NCI-H510A treated with DMSO at 0.1 percent for 48 hours (cell line): ENCODE measurements at regions not wholly inside any gene's neighbourhood (a gene's known extent, or its start where the extent isn't known, plus 50 kb on each side); places are given as distances from the start of the nearest gene placed in this dataset.

Experiments
- DNase-seq: peaks from one replicate; lab custom pipeline; 2025; lab: John Stamatoyannopoulos, UW

DNA sequence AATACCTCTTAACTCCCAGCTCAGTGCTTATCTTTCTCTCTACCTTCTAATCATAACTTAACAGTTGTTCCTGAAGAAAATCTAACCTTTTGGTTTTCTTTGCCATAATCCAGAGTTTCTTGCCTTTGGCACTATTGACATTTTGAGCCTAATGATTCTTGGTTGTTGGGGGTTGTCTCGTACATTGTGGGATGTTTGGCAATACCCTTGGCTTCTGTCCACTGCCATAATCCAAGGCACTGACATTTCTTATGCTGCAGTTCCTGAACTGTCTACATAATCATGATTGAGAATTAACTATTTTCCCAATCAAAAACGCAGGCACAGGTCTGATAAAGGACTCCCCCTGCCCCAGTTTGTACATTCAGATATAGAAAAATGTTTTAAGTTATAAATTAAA is 203.2 kb upstream of the MEX3C start:
- no peak for DNase-seq

DNA sequence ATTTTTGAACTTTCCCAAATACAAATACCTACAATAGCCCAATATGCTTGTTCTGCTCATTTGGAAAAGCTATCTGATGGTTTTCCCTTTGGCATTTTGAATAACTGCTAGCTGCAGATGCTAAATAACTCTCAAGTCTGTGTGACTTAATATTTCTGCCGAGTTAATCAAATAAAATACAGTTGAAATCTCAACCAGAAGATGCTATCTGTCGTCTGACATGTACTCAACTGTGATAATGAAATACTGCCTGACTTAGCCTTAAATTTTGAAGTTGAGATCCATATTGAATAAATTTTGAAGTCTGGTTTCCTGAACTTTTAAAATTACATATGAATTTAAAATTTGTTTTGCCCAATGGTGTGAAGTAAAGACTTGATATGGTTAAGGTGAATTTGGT is 204.4 kb upstream of the MEX3C start:
- no peak for DNase-seq

DNA sequence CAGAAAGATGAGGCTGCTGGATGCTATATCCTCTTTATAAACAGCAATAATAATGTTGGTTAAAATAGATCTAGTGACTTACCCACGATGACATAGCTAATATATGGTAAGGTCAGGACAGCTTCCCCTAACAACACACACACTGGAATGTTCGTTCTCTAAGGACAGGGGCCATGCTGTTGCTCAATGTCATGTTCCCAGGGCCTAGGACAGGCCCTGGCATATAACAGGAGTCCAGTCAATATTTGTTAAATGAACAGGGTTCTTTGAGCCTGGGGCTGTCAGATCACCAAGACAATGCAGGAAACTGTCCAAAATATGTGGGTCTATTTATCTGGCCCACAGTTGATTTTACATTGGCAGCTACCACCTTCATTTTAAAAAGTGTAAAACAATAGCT is 207.1 kb upstream of the MEX3C start:
- no peak for DNase-seq

DNA sequence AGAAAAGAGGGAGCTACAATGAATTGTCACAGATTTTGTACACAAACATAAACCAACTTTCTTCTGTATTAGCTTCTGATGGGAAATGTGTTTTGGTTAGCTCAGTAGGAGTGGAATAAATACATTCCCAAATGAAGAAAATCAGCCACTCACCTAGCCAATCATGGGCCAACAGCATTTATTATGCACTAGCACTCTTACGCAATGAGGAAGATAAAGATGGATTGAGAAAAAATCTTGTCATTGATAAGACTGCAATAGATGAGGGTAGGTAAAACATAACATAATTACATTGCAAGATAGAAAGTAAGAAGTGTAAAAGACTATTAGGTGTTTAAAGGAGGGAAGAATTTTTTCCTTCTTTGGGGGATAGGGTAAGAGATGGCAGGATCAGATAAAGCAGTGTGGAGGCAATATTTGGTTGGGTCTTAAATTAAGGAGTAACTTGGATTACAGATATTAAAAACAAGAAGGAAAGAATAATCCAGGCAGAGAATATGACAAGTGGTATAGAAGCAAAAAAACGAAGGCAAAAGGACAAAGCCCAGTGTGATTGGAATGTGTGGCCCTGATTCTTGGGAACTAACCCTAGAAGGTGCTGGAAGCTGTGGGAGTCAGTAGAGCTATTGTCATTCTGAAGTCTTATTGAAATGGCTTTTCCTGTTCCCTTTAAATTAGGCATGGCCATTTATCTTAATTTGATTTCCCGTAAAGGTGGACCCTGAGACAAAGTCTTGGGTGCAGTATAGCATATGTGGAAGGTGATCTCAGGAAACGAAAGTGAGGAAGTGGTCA is 208.4 kb upstream of the MEX3C start:
- no peak for DNase-seq

DNA sequence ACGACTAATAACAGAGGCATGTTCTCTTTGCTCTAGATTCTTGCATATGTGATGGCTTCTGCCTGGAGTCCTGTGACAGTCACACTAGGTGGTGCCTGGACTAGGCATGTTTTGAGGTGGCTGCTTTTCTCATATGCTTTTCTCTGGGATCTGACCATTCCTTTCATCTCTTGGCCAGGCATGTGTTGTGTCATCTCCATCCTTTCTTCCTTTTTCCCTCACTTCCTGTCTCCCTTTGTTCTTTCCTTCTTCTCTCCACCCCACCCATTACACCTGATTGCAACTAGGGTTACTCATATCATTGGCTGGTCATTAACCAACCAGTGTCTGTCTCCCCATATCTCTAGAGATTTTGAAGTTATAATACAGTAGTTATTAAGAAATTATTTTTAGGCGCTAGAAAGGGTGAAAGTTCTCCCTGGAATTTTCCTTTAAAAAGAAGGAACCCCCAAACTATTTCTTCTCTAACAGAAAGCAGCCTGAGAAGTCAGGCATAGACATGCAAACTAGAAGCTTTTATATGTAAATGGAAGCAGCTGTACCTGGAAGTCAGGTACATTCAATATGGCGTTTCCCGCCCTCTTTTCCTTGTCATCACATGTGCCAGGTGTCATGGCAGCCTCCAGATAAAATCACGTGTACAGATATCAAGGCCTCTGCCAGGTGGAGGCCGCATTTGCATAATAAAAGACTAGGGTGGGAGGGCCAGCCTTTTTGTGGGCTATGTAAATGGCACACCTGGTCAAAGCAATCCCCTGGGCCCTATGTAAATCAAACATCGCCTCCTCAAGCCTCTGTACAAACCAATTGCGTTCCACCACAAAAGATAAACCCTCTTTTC is 220.4 kb upstream of the MEX3C start:
- DNase-seq, result no peak

DNA sequence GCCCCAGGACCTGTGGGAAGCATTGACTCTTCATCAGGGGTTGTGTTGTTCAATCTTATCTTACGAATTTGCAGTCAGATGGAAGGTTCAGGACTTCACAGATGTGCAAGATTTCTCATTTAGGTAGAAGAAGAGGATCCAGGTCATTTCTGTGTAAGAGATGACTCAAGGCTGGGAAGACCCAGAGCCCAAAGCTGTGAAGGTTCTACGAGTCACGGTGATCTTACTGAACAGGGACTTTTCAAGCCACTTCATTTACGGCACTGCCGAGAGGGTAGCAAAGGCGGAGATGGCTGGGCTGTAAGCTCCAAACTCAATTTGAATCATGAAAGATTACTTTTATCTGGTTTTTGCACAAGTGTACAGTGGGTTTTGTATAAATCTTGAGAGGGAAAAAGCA is 228.0 kb upstream of the MEX3C start:
- no peak for DNase-seq

DNA sequence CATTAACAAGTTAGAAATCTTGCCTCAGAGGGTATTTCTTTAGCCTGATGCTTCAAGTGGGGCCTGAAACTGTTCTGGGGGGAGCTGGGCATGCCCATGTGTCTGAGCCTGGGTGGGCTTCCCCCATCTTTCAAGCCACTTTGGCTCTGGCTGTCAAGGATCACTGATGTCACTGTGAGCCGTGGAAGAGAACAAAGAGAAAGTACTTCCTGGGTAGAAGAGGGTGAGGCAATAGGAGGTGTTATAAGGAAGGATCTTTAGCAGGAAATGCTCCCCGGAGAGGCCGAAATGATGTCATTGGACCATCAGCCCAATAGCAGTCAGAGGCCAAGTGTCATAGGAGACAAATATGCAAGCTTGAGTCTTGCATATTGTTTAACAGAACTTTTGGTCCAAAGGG is 228.4 kb upstream of the MEX3C start:
- no peak for DNase-seq

DNA sequence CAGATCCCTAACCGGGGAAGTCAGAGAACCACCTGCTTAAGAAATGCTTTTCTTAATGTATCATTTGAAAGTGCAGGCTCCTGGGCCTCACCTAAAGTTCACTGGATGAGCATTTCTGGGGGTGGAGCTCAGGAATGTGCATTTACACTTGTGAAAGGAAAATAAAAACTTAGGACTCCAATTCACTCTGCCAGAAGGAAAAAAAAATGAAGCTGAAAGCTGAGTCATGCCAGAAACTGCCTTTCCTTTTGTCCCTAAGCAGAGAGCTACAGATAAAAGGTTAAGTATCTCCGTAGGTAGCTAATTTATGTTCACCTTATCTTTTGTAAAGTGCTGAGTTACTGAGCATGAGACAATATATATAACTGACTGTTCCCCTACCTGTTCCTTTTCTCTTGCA is 229.5 kb upstream of the MEX3C start:
- DNase-seq, result no peak

DNA sequence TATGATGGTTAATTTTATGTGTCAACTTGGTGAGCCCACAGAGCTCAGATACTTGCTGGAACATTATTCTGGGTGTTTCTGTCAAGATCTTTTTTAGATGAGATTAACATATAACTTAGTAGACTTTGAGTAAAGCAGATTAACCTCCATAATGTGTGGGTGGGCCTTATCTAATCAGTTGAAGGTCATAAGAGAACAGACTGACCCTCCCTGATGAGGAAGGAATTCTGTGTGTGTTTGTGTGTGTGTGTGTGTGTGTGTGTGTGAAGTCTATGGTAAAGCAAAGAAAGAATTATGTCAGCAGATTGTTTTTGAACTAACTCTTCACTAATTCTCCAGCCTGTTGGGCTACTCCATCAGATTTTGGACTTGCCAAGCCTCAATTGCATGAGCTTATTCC is 232.2 kb upstream of the MEX3C start:
- DNase-seq, result no peak

DNA sequence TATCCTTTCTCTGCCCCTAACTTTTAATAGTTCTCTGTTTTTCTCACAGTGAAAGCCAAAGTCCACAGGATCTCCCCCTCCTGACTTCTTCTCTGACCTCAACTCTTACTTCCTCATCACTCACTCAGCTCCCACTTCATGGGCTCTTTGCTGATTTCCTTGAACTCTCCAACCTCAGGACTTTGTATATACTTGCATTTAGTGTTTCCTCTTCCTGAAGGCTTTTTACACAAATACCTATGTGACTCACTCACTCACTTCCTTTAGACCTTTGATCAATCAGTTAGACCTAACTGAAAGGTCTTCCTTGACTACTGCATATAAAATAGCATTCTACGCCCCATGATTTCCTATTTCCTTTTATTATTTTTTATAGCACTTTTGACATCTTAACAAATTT is 233.1 kb upstream of the MEX3C start:
- DNase-seq, result no peak

DNA sequence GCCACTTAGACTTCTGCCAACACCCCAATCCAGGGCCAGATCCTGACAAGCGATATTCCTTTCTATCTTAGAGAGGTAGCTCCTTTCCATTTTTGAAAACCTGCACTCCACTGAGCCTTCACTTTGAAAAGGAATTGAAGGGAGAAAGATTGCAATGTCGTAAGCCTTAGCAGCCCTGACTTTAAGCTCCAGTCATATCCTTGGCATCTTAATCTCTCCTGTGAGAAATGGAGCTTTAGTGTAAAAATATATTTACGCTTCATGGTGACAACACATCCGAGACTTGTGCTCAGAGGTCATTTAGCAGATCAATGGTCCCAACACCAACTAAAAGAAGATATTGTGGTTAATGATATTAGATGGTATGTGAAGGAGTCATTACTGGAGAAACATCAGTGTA is 235.8 kb upstream of the MEX3C start:
- DNase-seq, result no peak

DNA sequence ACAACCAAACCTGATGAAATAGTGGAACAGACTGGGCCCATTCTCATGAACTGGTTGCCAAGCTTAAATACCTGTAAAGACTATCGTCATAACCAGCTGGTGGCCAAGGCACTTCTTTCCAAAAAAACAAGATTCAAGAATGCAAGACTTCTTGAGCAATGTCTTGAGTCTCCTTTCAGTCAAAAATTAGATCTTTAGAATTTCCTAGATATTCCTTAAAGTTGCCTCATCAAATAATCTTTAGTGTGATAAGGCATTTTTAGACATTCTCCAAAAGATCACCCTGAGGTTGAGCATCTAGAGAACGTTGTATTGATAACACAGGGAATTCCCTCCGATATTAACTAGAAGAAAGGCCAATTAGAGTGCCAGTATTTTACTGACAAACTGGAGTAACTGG is 236.4 kb upstream of the MEX3C start:
- DNase-seq, result no peak

DNA sequence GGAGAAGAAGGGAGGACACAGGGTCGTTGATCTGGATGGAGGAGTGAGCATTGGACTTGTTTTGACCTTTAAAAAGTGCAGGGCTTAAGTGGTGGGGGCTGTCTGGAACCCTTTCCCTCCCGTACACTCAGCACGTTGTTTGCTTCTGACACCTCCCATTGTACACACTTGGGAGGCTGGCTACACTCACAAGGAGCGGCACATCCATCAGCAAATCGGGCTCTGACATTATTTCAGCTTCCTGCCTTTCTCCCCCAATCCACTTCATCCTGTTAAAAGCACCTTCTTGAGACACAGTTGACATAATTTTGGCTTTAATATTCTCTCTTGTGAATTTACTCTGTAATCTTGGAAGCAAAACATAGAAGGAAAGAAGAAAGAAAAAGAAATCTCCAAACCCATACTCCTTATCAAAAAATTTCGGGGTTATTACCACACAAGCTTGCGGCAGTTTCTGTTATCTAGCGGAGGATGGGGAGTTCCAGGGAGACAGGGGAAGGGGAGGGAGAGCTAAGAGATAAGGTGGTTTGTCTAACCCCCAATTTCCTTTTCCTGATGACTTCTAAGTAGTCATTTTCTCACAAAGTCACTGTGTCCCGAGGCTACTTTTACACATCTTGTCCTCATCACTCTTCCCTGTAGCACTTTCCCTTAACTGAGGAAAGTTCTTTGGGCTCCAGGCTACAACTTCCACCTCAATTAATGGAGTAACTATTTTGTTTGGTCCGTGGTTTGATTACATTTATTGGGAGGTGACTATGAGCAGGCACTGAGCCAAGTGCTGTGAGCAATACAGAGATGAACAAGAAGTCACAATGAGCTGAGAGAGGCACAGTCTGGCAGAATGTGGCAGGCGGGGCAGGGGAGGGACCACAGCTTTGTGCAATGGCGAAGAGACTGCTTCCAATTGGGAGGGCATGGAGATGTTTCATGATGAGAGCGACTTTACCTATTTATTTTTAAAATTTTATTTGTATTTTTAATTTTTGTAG is 240.1 kb upstream of the MEX3C start:
- no peak for DNase-seq

DNA sequence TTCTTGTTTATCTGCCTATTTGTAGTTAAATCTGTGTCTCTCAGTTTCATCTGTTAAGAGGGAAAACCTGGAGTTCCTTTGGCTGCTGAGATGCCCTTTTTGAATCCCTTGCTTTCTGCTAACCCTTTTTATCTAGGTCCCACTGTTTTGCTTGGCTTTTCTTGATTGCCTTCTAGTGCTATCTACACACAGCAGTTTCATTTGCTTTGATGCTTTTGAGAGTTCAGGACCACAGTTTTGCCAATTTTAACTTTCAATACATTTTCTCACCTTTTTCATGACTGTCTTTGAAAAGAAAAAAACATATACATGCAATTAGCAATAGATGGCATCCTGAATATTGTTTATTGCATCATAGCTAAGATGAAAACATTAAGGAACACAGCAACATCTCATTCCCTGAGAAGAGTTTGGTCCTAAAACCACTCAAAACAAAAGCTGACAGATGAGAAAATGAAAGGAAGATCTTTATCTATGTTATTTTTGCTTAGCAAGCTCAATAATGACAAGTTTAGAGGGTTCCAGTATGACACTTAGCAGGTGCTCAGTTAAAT is 241.4 kb upstream of the MEX3C start:
- DNase-seq, result no peak

DNA sequence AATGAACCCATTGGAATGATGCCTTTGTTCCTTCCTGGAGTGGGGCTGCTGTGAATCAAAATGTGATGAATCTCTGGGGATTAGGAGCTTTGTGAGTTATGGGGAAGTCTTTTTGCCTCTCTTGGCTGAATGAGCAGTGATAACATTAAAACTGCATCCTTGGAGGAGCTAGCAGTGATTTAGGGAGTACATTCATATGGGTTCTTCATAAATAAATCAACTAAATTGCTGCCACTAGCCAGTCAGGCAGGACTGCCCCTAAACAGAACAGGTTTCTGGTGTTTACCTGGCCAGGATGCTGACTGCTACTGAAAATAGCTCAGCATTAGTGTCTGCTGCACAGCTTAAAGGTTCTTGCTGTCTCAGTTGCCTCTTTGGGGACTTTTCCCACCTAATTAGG is 244.5 kb upstream of the MEX3C start:
- DNase-seq, result no peak

DNA sequence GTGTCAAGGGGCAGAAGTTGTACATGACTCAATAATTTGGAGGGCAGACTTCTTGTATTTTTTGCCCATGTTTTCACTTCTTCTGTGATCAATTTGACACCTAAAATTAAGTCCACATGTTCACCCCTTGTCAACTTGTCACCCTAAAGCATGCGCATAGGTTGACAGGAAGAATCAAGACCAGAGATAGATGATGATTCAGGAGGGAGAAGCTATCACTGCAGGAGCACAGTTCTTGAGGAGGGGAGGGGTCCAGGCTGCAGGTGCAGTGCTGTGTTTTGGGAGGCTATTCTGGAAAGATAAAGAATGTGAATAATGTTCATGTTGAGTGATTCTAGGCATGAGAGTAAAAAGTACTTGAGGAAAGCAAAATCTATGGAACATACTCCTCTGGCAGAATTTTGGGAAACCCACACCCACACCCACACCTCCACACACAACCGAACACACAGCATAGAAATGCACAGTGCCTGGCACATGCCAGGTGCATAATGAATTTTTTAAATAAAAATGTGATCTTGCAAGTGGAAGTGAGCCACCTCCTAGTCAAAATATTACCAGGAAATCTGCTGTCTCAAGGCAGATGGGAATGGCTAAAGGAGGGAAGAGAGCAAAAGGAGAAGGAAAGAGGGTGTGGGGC is 249.2 kb upstream of the MEX3C start:
- DNase-seq, result no peak

DNA sequence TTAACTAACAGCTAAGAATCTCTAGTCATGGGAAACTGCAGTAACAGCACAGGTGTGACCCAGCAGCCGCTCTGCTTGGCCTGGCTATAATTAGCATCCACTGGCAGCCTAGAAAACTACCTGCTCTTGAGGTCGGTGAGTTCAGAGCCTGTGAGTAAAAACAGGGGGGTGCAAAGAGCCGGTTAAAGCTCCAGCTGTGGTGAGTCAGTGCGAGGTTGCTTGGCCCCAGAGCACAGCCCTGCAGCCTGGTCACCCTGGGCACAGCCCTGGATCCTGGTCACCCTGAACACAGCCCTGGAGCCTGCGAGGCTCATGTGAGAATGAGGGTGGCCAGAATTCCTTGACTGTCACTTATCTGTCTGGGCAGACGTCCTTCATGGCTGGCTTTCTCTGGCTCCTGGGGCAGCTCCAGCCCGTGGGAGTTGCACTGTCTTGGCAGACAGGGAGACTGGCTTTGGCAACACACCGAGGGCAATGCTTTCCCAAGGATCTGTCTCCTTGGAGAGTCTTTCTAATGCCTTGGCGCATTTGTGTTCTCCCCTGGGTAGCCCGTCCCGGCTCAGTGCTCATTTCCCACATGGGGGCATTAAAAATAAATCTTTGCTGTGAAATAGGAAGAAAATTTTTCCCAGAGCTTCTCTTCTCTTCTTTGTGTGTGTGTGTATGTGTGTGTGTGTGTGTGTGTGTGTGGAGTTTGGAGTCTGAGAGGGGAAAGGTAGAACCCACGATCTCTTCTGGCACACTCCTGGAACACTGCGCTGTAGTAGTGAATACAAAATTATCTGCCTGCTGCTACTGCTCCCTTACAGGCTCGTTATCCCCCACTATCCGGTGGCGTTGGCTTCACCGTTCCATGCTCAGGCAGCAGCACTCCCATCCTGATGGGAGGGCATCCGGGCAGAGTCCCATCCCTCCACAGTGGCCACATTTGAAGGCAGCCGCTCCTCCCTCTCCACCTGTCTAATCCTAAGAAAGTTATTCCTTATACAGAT is 250.2 kb upstream of the MEX3C start:
- DNase-seq, result no peak

DNA sequence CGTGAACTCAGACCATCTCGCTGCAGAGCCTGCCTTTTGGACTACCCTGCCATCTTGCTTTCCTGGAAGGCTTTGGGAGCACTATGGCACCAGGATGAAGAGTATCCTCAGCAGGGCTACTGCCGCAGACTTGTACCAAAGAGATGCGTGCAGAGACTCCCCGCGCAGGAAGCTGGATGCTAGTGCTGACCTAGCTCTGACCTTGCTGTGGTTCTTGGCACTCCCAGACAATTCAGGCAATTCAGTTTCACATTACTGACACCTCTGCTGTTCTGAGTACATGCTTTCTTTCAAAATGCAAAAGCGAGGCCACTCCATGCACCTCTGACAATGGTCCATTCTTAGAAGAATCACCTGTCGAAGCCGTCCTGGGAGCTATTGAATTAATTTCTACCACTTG is 251.5 kb upstream of the MEX3C start:
- no peak for DNase-seq

DNA sequence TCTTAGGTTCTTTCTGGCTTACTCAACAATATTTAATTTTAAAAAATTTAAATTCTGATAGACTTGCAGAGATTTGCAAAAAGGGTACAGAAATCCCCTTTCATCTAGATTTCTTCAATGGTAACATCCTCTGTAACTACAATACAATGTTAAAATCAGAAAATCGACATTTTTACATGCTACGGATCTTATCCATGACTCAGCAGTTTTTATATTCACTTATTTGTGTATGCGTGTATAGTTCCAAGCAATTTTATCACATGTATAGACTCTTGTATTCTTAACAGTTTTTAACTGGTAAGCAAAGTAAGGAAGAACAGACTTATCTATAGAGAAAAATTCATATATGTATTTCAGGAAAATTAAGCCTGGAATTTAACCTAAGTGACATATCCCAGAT is 256.1 kb upstream of the MEX3C start:
- no peak for DNase-seq

DNA sequence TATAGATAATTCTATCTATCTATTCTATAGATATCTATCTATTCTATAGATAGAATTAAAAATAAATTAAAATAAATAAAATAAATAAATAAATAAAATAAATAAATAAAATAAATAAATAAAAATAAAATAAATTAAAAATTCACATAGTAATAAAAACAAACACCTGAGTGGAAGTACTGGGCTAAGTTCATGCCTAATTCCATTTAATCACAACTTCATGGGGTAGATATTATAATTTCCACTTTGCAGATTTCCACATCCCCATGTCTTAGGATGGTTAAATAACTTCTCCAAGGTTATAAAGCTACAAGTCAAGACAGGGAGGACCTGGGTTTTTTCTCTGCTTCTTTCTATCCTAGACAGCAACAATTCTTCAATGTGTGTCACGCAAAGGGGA is 261.4 kb upstream of the MEX3C start:
- no peak for DNase-seq
